Ishikawa (cell line): ENCODE measurements at regions not wholly inside any gene's neighbourhood (a gene's known extent, or its start where the extent isn't known, plus 50 kb on each side); places are given as distances from the start of the nearest gene placed in this dataset.

Experiments used
- CEBPB ChIP-seq: IDR thresholded peaks from 2 replicates; pipeline ENCODE4 v1.6.1; 2012
- CREB1 ChIP-seq: IDR thresholded peaks from 2 replicates; pipeline ENCODE4 v1.6.1; 2012; ENCODE audit warnings: low read depth
- EGR1 ChIP-seq: IDR thresholded peaks from 2 replicates; pipeline ENCODE4 v1.6.1; 2012
- EP300 ChIP-seq: IDR thresholded peaks from 2 replicates; pipeline ENCODE4 v1.6.1; 2012; ENCODE audit warnings: borderline replicate concordance
- FOXM1 ChIP-seq: IDR thresholded peaks from 2 replicates; pipeline ENCODE4 v1.6.1; 2012; ENCODE audit warnings: low read depth, borderline replicate concordance
- NFIC ChIP-seq: IDR thresholded peaks from 2 replicates; pipeline ENCODE4 v1.6.1; 2012
- RAD21 ChIP-seq: IDR thresholded peaks from 2 replicates; pipeline ENCODE4 v1.6.1; 2012; ENCODE audit warnings: low read depth
- TAF1 ChIP-seq: IDR thresholded peaks from 2 replicates; pipeline ENCODE4 v1.6.1; 2012; ENCODE audit warnings: low read depth, mild to moderate bottlenecking
- TCF12 ChIP-seq: IDR thresholded peaks from 2 replicates; pipeline ENCODE4 v1.6.1; 2012; ENCODE audit warnings: low read depth
- TEAD4 ChIP-seq: IDR thresholded peaks from 2 replicates; pipeline ENCODE4 v1.6.1; 2012
- YY1 ChIP-seq: IDR thresholded peaks from 2 replicates; pipeline ENCODE4 v1.6.1; 2012; ENCODE audit warnings: low read depth
- ZBTB7A ChIP-seq: IDR thresholded peaks from 2 replicates; pipeline ENCODE4 v1.6.1; 2012; ENCODE audit warnings: low read depth
- TF ChIP-seq, protein P1 (sequence below): IDR thresholded peaks from 2 replicates; pipeline ENCODE4 v1.6.1; 2012
- TF ChIP-seq, protein P2 (sequence below): IDR thresholded peaks from 2 replicates; pipeline ENCODE4 v1.6.1; 2012
- TF ChIP-seq, protein P3 (sequence below): IDR thresholded peaks from 2 replicates; pipeline ENCODE4 v1.6.1; 2012; ENCODE audit warnings: low read depth, mild to moderate bottlenecking

DNA sequence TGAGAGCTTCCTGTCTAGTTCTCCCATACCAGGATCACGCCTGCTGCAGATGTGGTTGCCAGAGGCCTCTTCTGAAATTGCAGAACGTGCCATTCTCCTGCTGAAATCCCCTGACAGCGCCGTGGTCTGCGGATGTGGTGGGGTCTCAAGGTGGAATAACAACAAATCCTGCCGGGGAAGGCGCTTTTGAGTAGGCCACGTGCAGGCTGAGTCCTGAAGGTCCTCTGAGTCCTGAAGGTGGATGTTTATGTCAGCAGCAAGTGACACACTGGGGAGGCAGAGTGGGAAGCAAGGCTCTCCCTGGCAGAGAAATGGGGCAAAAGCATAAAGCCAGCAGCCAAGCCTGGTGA lies 241.4 kb downstream of the MYCN start:
- TF ChIP-seq CREB1 (no peak), ZBTB7A (no peak)

DNA sequence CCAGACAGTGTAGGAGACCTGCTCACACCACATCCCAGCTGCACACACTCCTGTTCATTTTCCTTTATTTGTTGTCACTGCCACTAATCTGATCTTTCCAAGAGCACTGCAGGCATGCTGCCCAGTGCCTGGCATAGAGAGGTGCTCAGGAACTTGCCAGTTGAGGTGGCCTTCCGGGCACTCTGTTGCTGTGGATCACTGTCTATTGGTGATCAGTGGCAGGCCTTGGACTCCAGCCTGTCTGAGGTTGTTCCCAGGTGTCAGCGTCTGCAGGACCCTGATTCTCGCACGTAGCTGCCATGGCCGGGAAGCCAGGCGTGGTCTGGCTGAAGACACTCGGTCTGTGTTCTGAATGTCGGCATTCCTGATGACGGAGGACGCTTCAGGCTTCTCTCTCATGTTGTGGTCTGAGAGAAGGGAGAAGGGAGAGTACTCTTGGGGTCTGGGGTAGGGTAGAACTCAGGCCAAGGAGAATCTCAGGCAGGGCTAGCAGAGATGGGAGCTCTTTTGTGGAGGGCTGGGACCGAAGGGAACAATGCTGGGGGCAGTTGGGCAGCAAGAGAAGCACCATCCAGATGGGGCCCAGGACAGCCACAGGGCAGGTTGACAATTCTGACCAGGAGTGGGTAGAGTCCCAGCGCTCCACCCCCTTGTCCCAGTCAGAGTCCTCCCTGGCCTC lies 240.9 kb downstream of the MYCN start:
- TF ChIP-seq ZBTB7A (no peak), CREB1 (no peak), YY1 (no peak), FOXM1 (no peak), NFIC (no peak), TEAD4 (no peak), TAF1 (no peak), EGR1 (no peak), TCF12 (no peak), RAD21 (no peak), CEBPB (no peak), EP300 (no peak)
- TF ChIP-seq, protein P1, sequence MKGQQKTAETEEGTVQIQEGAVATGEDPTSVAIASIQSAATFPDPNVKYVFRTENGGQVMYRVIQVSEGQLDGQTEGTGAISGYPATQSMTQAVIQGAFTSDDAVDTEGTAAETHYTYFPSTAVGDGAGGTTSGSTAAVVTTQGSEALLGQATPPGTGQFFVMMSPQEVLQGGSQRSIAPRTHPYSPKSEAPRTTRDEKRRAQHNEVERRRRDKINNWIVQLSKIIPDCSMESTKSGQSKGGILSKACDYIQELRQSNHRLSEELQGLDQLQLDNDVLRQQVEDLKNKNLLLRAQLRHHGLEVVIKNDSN: no peak
- TF ChIP-seq, protein P2, sequence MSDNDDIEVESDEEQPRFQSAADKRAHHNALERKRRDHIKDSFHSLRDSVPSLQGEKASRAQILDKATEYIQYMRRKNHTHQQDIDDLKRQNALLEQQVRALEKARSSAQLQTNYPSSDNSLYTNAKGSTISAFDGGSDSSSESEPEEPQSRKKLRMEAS: no peak
- TF ChIP-seq, protein P3, sequence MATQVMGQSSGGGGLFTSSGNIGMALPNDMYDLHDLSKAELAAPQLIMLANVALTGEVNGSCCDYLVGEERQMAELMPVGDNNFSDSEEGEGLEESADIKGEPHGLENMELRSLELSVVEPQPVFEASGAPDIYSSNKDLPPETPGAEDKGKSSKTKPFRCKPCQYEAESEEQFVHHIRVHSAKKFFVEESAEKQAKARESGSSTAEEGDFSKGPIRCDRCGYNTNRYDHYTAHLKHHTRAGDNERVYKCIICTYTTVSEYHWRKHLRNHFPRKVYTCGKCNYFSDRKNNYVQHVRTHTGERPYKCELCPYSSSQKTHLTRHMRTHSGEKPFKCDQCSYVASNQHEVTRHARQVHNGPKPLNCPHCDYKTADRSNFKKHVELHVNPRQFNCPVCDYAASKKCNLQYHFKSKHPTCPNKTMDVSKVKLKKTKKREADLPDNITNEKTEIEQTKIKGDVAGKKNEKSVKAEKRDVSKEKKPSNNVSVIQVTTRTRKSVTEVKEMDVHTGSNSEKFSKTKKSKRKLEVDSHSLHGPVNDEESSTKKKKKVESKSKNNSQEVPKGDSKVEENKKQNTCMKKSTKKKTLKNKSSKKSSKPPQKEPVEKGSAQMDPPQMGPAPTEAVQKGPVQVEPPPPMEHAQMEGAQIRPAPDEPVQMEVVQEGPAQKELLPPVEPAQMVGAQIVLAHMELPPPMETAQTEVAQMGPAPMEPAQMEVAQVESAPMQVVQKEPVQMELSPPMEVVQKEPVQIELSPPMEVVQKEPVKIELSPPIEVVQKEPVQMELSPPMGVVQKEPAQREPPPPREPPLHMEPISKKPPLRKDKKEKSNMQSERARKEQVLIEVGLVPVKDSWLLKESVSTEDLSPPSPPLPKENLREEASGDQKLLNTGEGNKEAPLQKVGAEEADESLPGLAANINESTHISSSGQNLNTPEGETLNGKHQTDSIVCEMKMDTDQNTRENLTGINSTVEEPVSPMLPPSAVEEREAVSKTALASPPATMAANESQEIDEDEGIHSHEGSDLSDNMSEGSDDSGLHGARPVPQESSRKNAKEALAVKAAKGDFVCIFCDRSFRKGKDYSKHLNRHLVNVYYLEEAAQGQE: no peak

DNA sequence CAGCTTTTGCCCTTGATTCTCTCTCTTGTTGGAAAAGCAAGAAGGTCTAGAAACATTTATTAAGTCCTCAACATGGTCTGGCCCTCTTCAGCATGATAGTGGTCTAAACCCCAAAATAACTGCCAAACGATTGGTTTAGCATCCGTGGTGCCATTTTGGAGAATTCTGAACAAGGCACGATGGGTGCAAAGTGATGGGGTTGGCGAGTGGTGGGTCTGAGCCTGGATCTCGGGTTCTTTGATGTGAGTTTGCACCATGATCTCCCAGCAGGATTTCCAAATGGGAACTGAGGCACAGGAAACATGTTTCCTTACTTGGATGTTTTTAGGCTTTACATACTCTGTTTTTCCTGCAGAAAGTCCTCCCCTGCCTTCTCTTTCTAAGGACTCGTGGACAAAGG lies 240.3 kb downstream of the MYCN start:
- TF ChIP-seq YY1 (no peak), TEAD4 (no peak)
- TF ChIP-seq, protein P2: no peak
- TF ChIP-seq, protein P3: no peak

DNA sequence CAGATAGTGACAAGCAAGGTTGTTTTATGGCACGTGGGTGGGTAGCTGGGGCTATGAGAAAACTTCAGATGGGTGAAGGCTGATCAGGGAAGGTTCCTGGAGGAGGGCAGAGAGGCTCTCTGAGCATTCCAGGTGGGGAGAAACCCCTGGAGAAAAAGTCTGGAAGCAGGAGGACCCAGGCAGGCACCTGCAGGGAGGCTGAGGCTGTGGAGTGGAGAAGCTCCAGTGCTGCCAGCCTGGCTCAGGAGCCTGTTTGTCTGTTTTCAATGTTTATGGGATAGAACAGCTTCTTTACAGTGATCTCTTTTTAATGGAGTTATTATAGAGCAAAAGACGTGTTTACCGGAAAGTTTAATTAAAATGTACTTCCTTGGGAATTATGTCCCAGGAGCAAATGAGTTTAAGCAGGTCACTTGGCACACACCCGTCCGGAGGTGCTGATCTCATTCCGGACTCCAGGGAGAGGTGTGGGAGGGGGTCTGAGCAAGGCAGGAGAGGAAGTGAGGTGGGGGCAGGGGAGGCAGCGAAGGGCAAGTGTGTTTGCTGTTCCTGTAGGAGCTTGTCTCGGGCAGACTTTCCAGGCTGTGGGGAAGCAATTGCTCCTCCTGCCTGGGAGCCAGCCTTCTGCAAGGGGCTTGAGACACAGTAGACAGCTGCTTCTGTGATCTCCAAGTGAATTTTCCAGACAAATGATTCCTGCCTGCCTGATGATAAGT lies 239.5 kb downstream of the MYCN start:
- no peak for TF ChIP-seq CEBPB
- no peak for TF ChIP-seq EGR1
- TF ChIP-seq CREB1: no peak
- no peak for TF ChIP-seq EP300
- TF ChIP-seq YY1: no peak
- no peak for TF ChIP-seq TAF1
- no peak for TF ChIP-seq FOXM1
- TF ChIP-seq, protein P2: no peak
- TF ChIP-seq TCF12: no peak
- no peak for TF ChIP-seq RAD21
- no peak for TF ChIP-seq NFIC

DNA sequence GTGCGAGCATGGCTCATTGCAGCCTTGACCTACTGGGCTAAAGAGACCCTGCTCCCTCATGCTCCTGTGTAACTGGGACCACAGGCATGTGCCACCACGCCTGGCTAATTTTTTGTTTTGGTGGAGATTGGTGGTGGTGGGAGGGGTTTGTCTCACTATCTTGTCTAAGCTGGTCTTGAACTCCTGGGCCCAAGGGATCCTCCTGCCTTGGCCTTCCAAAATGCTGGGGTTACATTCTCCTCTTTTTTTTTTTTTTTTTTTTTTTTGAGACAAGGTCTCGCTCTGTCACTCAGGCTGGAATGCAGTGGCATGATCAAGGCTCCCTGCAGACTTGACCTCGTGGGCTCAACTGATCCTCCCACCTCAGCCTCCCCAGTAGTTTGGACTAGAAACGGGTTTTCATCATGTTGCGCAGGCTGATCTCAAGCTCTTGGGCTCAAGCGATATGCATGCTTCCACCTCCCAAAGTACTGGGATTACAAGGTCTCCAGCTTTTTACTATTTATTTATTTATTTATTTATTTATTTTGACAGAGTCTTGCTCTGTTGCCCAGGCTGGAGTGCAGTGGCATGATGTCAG lies 238.3 kb downstream of the MYCN start:
- no peak for TF ChIP-seq NFIC
- no peak for TF ChIP-seq EGR1
- TF ChIP-seq, protein P1: no peak
- TF ChIP-seq, protein P2: no peak
- TF ChIP-seq FOXM1: no peak
- TF ChIP-seq CEBPB: no peak
- TF ChIP-seq EP300: no peak
- TF ChIP-seq TCF12: no peak
- TF ChIP-seq CREB1: no peak
- TF ChIP-seq RAD21: no peak
- no peak for TF ChIP-seq YY1
- TF ChIP-seq TAF1: no peak
- no peak for TF ChIP-seq TEAD4
